HG02981 (cell line): ENCODE measurements at regions not wholly inside any gene's neighbourhood (a gene's known extent, or its start where the extent isn't known, plus 50 kb on each side); places are given as distances from the start of the nearest gene placed in this dataset.

Experiments
- ATAC-seq: cut with Tn5 transposase; IDR thresholded peaks from one replicate; pipeline ENCODE4 v1.9.1; 2021; ENCODE audit warnings: mild to moderate bottlenecking, moderate library complexity; ENCODE audit not compliant: unreplicated experiment

DNA sequence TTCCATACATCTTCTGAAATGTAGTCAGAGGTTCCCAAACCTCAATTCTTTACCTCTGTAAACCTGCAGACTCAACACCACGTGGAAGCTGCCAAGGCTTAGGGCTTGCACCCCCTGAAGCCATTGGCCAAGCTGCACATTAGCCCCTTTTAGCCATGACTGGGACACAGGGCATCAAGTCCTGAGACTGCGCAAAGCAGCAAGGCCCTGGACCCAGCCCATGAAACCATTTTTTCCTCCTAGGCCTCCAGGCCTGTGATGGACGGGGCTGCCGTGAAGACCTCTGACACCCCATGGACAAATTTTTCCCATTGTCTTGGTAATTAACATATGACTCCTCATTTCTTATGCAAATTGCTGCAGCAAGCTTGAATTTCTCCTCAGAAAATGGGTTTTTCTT is 727.8 kb downstream of the C6orf118 start:
- no peak for ATAC-seq

DNA sequence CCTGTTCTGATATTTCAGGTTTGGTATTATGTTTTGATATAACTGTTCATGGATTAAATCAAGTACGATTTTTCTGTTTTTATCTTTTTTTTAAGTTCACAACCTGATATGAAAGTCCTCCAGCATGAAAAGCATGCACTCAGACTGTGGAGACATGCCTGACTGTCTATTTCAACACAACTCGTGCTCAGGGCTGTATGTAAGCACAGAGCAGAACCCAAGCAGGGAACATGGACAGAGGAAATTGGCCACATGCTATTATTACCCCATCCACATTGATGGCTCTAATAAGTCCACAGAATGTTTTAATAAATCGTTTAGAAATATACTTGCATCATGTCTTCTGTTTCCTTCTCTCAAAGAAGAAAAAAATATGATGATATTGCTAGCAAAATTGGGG is 730.4 kb downstream of the C6orf118 start:
- no peak for ATAC-seq

DNA sequence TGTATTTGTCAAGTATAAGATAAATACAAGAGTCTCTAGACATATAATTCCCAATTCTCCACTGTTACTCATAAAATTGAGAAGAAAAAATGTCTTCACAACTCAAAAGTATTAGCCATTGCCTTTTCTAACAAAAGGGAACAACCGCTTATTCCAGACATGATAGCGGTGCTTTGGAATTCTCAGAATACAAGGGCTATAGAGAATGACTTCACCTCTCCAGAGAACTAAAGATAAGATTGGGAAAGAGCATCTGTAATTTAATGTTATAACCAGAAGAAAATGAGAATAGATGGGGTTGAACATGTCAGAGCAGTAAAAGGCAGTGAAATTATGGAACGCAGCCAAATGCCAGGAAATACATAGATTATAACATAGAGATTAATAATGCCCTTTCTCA is 730.8 kb downstream of the C6orf118 start:
- ATAC-seq, result no peak

DNA sequence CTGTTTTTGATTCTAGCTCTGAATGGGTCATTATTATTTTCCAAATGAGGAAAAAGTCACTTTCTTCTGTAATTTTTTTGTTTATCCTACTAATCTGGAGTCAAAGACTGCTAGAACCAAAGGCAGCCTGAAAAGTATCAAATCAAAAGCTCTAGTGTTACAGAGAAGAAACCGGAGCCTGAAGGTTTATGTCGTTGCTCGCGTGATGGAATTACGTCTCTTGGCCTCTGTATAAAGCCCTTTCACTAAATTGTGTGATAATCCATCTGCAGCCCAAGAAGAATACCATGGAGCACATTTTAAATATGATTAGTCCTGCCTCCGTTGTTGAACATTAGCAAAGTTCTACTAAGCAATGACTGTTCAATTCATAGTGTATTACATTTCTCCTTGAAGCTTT is 738.6 kb downstream of the C6orf118 start:
- ATAC-seq, result no peak

DNA sequence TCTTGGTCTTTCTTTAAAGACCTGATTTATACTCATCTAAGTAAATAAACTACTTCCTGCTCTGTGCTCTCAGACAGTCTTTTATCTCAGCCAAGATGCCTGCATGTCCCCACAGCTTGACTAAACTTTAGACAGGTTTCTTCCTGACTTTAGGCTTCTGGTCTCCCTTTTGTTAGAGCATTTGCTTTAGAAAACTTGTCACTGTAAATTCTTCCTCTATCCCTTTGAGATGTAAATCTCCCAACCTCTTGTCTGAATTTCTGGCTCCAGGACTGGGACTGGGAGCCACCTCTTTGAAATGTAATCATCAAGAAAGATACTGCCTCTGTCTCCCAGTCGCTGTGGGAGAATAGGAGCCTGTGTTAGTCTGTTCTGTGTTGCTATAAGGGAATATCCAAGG is 739.9 kb downstream of the C6orf118 start:
- ATAC-seq, result no peak

DNA sequence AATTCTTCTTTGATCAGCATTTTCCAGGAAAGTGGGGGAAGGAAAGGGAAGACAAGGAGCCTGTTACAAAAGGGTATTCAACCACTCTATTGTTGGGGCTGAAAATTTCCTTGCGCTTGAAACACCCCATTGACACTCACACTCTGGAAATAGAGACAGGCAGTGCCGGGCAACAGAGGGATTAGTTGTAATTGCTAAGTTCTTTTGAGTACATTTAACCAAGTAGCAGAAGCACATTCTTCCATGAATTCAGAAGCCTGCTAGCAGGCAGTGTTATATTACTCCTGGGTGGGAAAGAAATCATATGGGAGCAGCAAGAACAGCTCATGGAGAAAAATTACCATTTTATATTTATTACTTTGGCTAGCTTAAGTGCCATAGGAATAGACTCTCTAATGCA is 745.5 kb downstream of the C6orf118 start:
- no peak for ATAC-seq

DNA sequence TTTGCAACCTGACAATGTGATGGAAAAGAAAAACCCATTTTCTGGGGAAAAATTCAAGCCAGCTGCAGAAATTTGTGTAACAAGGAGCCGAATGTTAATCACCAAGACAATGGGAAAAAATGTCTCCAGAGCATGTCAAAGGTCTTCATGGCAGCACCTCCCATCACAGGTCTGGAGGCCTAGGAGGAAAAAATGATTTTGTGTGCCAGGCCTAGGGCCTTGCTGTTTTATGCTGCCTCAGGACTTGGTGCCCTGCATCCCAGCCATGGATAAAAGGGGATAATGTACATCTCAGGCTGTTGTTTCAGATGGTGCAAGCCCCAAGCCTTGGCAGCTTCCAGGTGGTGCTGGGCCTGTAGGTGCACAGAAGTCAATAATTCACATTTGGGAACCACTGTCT is 747.7 kb downstream of the C6orf118 start:
- no peak for ATAC-seq

DNA sequence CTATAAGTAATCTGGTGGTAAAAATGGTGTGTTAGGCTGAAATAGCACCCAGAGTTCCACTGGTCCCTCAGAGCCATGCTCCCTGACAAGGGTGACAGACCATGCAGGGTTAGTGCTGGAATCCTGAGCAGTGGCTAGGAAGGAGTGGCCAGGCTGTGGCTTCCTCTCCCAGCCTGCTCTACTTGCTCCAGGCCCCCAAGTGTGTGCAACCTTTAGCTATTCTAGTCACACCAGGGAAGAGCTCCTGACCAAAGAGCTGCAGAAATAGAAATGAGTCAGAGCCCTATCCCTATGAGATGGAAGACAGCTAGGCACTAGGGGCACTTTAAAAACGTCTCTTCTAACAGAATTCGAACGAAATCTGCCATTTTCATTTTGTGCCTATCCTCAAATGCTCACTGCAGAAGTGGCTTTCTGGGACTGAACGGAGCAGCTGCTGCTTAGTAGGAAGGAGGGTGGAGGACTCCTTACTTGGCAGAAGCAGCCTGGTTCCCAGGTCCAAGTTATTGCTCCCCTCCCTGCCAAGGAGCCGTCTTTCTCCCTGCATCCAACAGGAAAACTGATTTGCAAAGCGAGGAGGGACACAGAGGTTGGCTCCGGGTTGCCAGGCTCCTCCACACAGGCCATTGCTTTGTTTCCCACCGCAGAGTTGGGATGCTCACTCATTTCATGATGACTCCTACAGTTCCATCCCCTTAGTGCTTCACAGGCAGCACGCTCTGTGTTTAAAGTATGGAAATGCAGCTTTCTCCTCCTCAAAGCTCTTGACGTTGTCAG is 754.5 kb downstream of the C6orf118 start:
- no peak for ATAC-seq

DNA sequence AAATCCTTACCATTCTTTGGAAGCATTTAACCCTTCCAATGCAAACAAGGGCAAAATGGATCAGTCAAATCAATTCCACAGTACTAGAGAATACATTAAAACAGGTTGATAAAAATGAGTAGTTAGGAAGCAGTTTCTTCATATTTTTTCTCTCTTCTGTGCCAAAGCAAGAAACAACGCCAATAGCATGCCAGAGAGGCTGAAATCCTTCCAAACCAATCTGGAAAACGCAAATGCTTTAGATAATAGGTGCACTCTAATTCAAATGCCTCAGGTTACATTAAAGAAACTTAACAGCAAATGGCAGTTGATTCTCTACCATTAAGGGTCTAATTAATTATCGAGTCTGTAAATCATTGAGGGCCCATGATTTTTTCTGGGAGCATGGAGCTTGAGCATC is 755.2 kb downstream of the C6orf118 start:
- no peak for ATAC-seq

DNA sequence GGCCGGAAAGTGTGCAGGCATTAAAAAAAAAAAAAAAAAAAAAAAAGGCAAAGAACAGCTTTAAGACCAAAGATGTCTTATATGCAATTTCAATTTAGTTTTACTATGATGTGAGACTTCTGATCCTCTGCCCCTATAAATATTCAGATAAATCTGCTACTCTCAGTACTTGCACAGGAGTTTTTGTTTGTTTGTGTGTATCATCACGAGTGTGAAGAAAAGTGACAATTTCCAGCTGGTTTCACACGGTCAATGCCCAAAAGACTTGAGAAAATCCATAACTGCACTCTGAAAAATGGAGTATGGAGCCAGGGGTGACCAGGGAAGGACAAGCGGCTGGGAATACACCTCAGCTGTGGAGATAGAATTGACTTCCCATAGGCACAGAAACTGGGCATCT is 757.7 kb downstream of the C6orf118 start:
- no peak for ATAC-seq

DNA sequence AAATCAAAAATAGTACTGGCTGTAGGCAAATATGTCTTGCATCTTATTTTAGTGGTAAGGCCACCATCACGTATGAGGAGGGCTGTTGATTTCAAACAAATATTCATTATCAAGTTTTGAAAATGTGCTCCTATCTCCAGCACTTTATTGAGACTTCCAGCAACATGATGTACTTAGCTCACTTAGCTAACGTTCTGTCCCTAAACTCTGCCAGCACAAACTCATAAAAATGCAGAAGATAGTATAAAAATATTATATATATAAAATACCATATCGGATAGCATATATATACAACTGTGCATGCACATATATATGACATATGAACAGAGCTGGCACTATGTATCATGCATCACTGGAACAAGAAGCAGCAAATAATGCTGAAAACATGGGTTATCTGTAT is 762.3 kb downstream of the C6orf118 start:
- no peak for ATAC-seq

DNA sequence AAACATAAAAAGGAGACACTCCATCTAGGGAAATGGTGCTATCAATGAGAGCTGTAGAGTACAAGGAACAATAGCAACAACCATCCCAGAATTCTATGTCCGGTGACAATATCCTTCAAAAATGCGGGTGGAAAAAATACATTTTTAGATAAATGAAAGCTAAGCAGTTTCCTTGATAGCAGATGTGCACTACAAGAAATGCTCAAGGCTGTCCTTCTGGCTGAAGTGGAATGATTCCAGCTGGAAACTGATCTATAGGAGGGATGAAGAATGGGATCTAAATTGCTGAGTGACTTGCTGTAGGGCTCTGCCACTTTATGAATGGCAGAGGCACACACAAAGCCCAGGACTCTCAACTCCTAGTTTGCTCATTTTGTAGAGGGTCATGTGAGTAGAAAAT is 763.1 kb downstream of the C6orf118 start:
- no peak for ATAC-seq

DNA sequence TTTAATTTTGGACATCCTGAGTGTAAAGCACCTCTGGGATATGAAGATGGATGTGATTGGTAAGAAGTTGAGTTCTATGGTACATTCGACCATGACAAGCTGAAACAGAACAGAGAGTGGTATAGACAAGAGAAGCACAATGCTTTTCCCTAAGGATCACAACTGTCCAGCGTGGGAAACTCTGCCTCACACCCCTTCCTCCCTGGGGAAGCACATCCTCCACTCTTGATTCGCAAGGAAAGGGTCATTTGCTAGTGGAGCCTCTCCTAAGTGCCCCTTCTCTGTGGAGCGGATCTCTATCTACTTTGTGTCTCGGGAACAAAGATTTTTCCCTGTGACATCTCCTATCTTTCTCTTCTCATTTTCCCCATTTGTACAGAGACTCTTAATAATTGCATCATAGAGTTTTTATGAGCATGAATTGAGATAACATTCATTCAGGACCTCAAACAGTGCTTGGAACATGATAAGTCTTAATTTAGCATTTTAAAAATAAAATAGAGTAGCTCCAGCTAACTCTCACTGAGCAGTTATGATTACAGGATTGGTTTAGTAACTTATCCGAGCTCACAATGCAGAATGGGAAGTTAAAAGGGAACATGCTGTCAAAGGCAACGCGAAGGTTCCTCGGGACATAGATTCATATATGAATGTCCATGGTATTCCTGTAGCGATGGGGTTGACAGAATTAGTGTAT is 775.2 kb downstream of the C6orf118 start:
- ATAC-seq, result no peak

DNA sequence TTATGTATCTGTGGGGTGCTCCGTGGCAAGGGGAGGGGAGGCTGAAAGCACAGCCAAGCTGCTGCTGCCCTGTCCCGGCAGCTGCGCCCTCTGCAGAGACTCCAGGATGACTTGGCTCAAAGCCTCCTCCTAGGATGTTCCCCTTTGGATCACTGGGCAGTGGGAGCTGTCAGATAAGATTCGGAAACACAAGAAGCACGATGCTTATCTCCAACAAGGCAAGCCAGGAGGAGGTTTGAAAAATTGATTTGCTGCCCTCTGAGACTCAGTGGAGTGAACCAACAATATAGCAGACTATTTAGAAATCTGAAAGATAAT is 776.4 kb downstream of the C6orf118 start:
- ATAC-seq, result no peak

DNA sequence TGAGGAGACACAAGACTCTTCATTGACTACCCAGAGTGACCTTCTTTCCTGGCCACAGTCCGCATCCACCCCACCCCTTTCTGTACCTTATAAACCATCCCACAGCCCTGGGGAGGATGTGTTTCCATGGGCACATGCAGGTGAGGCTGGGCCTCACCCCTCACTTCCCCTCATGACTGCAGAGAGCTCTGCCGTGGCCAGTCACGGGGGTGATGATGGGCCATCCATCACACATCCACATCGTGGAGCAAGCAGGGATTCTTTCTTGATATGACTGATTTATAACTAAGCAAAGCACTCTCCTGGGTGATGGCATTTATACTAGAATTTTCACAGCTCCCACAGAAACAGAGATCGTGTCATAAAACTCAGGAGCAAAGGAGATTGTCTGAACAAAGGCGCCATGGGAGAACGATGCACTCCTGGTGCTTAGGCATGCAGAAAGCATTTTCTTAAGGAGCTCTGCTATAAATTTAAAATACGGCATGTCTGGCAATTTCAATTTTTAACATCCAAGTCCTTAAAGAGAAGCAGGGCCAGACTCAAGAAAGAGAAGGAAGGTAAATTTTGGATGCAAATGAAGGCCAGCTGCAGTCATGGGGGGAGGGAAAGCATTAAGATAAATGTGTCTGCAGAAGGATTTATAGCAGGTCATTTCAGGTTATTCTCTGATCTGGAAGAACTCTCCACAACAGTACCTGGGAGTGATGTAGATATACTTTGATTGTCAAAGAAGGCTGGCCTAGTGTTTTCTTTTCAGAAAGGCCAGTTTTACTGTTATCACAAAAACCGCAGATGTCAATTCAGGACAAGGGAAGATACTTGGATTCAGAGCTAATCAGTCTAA is 777.0 kb downstream of the C6orf118 start:
- no peak for ATAC-seq

DNA sequence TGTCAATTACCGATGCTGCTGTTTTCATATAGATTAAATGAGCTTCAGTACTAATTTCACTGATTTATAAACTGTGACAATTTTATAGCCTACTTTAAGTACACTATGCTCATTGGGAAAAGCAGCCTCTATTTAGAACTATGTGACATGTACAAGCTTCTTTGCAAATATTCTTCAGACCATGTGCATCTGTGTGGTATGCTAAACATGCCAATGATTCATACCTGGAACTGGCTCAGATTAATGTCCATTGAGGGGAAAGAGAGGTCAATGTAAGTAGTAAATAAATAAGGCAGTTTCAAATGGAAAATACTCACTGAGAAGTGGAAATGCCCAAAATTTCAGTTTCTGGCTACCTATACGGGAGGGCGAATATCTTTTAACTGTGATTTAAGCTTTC is 777.7 kb downstream of the C6orf118 start:
- no peak for ATAC-seq

DNA sequence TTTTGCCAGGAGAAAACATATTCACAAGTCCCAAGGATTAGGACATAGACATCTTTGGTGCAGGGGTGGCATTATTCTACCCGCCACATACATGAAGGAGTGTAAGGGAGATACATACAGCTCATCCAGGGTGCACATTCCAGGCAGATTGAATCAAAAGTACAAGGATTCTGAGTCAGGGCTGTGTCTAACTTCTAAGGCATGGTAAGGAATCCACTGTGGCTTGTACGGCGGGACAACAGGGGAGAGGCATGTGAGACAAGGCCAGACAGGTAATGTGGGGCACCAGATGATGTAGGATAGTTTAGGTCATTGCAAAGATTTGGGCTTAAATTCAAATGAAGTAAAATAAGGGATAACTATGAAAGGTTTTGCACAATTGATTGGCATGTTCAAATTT is 780.9 kb downstream of the C6orf118 start:
- no peak for ATAC-seq

DNA sequence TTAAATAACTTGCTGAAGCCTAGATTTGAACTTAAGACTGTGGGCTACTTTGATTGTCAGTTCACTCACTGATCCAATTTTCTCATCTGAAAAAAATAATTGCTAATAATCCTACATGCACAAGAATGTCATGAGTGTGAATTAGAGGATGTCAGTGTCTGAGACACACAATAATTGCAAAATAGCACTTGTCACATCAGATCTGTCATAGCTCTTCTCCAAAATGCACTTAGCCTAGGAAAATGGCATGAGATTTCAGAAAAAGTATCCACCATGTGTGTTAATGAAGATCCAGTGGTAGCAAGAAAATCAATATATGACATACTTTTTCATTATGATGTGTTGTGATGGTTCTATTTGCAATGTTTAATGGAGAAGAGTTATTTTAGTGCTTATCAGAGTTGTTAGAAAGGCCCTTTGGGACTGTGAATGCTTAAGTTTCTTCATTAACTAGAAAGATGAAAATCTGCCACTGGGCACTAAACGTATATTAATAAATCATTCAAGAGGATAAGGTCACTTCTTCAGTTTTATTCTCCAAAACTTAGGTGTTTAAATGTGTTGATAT is 786.2 kb downstream of the C6orf118 start:
- no peak for ATAC-seq

DNA sequence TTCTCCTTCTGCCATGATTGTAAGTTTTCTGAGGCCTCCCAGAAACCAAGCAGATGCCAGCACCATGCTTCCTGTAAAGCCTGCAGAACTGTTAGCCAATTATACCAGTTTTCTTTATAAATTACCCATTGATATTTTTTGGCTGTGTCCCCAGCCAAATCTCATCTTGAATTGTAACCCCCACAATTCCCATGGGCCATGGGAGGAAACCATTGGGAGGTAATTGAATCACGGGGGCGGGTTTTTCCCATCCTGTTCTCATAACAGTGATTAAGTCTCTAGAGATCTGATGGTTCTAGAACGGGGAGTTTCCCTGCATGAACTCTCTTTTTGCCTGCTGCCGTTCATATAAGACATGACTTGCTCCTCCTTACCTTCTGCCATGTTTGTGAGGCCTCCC is 788.5 kb downstream of the C6orf118 start:
- ATAC-seq, result no peak

DNA sequence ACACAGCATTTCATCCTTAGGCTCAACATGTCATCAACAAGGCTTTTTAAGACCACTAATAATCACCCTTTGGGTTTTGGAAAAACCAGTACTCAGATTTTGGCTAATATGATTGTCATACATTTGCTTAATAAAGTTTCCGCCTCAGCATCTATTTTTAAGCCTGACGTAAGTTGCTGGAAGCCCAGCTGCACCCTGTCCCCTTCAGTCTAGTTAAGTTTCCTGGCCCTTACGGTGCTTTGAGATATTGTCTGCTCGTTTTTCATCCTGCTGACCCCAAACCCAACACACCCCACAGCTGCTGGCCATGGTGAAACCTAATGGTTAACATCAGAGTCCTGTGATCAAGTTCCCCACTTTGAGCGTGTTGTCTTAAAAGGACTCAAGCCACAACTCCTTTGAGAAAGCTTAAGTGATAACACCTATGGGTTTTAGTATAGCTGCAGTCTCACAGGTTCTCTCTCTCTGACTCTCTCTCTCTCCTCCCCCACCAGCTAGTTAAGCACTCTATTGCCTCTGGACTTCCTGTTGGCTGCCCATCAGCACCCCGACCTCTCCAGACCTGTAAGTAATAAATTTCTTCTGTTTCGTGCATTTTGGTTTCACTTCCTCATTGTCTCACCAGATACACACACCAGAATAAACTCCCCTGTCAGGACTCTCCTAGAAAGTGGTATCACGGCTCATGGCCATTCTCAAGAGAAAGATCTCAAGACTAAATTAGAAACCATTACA is 802.0 kb downstream of the C6orf118 start:
- no peak for ATAC-seq

DNA sequence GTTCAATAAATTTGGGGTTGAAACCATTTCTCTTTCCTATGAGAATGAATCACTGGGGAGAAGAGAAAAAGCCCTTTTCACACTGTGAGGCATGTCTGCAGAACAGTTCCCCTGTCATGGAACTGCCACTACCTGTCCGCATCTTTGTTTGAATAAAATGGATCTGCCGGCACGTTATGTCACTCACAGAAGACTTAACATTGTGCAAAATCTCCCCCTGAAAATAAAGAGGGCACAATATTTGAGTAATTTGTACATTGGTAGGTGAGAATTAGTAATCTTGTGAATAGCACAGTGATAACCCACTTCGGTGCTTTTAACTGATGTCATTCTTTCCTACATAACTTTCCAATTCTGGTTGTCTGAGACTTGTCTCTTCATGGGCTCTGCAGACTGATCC is 804.0 kb downstream of the C6orf118 start:
- no peak for ATAC-seq
